ENCODE measurements at regions not wholly inside any gene's neighbourhood (a gene's known extent, or its start where the extent isn't known, plus 50 kb on each side); places are given as distances from the start of the nearest gene placed in this dataset.

DNA sequence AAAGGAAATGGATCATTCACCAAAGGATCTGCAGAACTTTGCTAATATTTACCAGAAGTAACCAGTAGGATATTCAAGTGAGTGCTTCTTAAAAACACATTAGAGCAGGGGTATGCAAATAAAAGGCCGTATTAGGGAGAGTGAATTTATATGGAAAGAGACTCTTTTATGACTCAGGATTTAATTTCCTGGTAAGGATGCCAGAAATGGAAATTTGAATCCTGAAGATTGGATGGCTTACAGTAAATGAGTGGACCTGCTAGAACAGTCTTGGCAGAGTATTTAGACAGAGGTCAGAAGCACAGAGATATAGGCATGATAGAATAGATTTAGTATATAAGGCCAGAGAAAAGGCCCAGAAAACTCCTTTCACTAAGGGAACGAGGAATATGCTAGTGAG, 201.6 kb downstream of the SLITRK5 start:
- no TSS peak for BruUV-seq (replicated peaks)
- Histone ChIP-seq H2AK9ac (replicated peaks; ENCODE audit: low read depth, low read length, poor library complexity) (no peak overlapping the region), H4K8ac (ENCODE audit: low read depth in 2 of 2, low read length in 2 of 2) (no peak overlapping the region), H3K4me2 (ENCODE audit: low read depth, low read length) (no peak overlapping the region), H3K9ac (ENCODE audit: low read depth, low read length) (no peak overlapping the region), H4K5ac (ENCODE audit: low read depth, low read length) (no peak overlapping the region), H3K27ac (ENCODE audit: insufficient read depth, low read length) (no peak overlapping the region), H4K91ac (ENCODE audit: insufficient read depth, low read depth, low read length) (no peak overlapping the region), H3K27me3 (ENCODE audit: control insufficient read depth, insufficient read depth, low read length) (no peaks in the 10 kb centered on the region), H3K4me1 (ENCODE audit: control insufficient read depth, insufficient read depth, low read length) (no peaks in the 10 kb centered on the region), H3K56ac (ENCODE audit: extremely low read depth, insufficient read depth, low read length) (no peak overlapping the region), H3K9me1 (ENCODE audit: insufficient read depth, low read length) (no peaks in the 10 kb centered on the region), H2AFZ (replicated peaks; ENCODE audit: low read length, poor library complexity) (no peak overlapping the region), H3K23ac (ENCODE audit: low read depth, low read length) (no peak overlapping the region), H4K20me1 (ENCODE audit: insufficient read depth, low read length) (no peaks in the 10 kb centered on the region), H3K79me1 (ENCODE audit: low read depth in 1 of 2, low read length in 2 of 2) (no peaks in the 10 kb centered on the region), H2BK5ac (ENCODE audit: low read depth, low read length, poor library complexity, severe bottlenecking) (no peak overlapping the region), H2BK120ac (ENCODE audit: low read depth, low read length) (no peak overlapping the region), H3K36me3 (ENCODE audit: control insufficient read depth, insufficient read depth, low read length) (no peaks in the 10 kb centered on the region), H3K14ac (replicated peaks; ENCODE audit: low read depth, low read length) (no peak overlapping the region), H2BK20ac (ENCODE audit: low read depth, low read length) (no peak overlapping the region), H3K18ac (ENCODE audit: low read depth, low read length) (no peak overlapping the region), H3K4ac (ENCODE audit: low read depth, low read length) (no peak overlapping the region), H2BK15ac (ENCODE audit: low read depth, low read length) (no peak overlapping the region), H3K4me3 (ENCODE audit: insufficient read depth, low read depth, low read length) (no peak overlapping the region), H2AK5ac (ENCODE audit: low read depth, low read length) (no peak overlapping the region), H3K9me3 (ENCODE audit: control insufficient read depth, insufficient read depth, low read length) (peaks cover 2% of the 10 kb centered on the region; the same call in 1 of the 2 replicates)
- in situ Hi-C loops (cut with MboI; ENCODE audit: low sequenced_read_pairs) (no loop called here), intact Hi-C loops (cut with micrococcal nuclease) (no loop called here), dilution Hi-C loops (cut with HindIII; ENCODE audit: low sequenced_read_pairs, unreplicated experiment) (no loop called here)
- no peak for ATAC-seq (ENCODE audit: low read depth)
- 67% methylated on average over 1 of the region's 2 CpGs; no CpG with 5 or more reads in 1 of the 2 experiments for WGBS, 2 experiments (ENCODE audit: extremely low coverage in 2 of 2, insufficient read length in 1 of 2)
- CTCF ChIA-PET, result no interaction called here
- no peak for TF ChIP-seq ELK1 (IDR thresholded peaks at IDR 0.05; ENCODE audit: borderline replicate concordance, low read depth, low read length)
- no peak for TF ChIP-seq MAZ (IDR thresholded peaks at IDR 0.05; ENCODE audit: borderline replicate concordance, low read depth, low read length)
- TF ChIP-seq CEBPB (IDR thresholded peaks at IDR 0.05; ENCODE audit: low read depth, low read length), result no peak
- TF ChIP-seq NFE2L2 (IDR thresholded peaks at IDR 0.05; ENCODE audit: low read depth, low read length), result no peak
- no peak for TF ChIP-seq RFX5 (IDR thresholded peaks at IDR 0.05; ENCODE audit: low read depth, low read length)
- TF ChIP-seq CHD1 (IDR thresholded peaks at IDR 0.05; ENCODE audit: low read depth, low read length), result no peak
- TF ChIP-seq FOS (IDR thresholded peaks at IDR 0.05; ENCODE audit: low read depth, low read length), result no peak
- TF ChIP-seq, protein P1, sequence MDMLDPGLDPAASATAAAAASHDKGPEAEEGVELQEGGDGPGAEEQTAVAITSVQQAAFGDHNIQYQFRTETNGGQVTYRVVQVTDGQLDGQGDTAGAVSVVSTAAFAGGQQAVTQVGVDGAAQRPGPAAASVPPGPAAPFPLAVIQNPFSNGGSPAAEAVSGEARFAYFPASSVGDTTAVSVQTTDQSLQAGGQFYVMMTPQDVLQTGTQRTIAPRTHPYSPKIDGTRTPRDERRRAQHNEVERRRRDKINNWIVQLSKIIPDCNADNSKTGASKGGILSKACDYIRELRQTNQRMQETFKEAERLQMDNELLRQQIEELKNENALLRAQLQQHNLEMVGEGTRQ (IDR thresholded peaks at IDR 0.05; ENCODE audit: low read depth, low read length), result no peak
- TF ChIP-seq MAFK (IDR thresholded peaks at IDR 0.05; ENCODE audit: low read depth, low read length), result no peak
- TF ChIP-seq MXI1 (IDR thresholded peaks at IDR 0.05; ENCODE audit: borderline replicate concordance, low read depth, low read length), result no peak
- no peak for TF ChIP-seq SMC3 (IDR thresholded peaks at IDR 0.05; ENCODE audit: low read depth, low read length)
- no peak for TF ChIP-seq RAD21 (IDR thresholded peaks at IDR 0.05; ENCODE audit: low read length)
- no peak for TF ChIP-seq RCOR1 (IDR thresholded peaks at IDR 0.05; ENCODE audit: insufficient replicate concordance, low read length)
- TF ChIP-seq, protein P2, sequence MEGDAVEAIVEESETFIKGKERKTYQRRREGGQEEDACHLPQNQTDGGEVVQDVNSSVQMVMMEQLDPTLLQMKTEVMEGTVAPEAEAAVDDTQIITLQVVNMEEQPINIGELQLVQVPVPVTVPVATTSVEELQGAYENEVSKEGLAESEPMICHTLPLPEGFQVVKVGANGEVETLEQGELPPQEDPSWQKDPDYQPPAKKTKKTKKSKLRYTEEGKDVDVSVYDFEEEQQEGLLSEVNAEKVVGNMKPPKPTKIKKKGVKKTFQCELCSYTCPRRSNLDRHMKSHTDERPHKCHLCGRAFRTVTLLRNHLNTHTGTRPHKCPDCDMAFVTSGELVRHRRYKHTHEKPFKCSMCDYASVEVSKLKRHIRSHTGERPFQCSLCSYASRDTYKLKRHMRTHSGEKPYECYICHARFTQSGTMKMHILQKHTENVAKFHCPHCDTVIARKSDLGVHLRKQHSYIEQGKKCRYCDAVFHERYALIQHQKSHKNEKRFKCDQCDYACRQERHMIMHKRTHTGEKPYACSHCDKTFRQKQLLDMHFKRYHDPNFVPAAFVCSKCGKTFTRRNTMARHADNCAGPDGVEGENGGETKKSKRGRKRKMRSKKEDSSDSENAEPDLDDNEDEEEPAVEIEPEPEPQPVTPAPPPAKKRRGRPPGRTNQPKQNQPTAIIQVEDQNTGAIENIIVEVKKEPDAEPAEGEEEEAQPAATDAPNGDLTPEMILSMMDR (conservative IDR thresholded peaks at IDR 0.05; ENCODE audit: low read depth, low read length), result no peak
- TF ChIP-seq POLR2A (IDR thresholded peaks at IDR 0.05; ENCODE audit: low read depth, low read length), result no peak
- POLR2A ChIA-PET (ENCODE audit: unreplicated experiment), result no interaction called here
- DNase-seq, result no peak

Data from IMR-90 (cell line).